ENCODE measurements at regions not wholly inside any gene's neighbourhood (a gene's known extent, or its start where the extent isn't known, plus 50 kb on each side); places are given as distances from the start of the nearest gene placed in this dataset.
"Not testable (repeated sequence)": the region's sequence is repeated elsewhere in the genome, so short reads cannot be mapped to it uniquely, and the experiment has no call there.

- DNase-seq (ENCODE audit: low read depth): no peak
Measured at GRCh38 chr2:239804161-239805042, 220.7 kb downstream of the NDUFA10 start.

DNA sequence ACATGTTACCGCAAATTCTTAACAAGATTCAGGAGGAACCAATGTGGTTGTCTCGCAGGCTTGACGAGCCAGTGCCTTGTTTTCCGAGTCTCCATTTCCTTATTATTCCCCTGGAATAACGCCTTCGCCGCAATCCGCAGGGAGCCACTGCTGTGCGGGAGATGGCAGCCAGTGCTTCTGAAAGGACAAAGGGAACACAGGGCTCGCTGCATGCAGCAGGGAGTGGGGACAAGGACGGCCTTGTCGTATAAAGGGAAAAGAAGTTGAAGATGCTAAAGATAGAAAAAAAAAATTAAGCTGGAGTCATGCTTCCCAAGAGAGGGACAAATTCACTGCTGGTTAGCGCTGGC, 221.4 kb downstream of the NDUFA10 start:
- no peak for DNase-seq (ENCODE audit: low read depth)

DNA sequence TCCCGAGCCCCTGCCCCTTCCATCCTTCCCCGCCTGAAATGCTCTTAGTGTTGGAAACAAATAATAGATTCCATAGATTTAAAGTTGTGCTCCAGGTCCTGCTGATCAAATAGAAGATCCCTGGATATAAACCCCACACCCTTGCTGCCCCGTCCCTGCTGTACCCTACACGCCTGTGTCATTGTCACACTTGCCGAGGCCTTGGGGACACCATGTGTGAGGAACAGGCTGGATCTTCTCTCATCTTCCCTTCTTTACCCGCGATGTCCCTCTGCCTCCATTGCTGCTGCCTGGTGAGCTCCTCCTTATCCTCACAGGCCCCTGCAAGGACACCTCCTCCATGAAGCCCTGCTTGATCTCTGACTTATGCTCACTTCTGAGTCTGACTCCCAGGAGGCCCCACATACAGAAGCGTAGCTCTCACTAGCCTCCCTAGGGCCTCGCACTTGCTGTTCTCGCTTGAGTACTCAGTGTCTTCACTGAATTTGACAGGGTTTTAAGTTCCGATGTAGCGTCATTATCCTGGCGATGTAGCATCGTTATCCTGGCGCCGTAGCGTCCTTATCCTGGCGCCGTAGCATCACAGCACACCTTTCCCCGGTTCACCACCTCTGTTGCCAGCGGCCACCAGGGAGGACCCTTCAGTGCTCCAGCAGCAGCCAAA, 221.9 kb downstream of the NDUFA10 start:
- no peak for DNase-seq (ENCODE audit: low read depth)

- DNase-seq (ENCODE audit: low read depth): no peak
Measured at GRCh38 chr2:239802185-239802649, 222.9 kb downstream of the NDUFA10 start.

- no peak for DNase-seq (ENCODE audit: low read depth)
Measured at GRCh38 chr2:239801404-239802184, 223.5 kb downstream of the NDUFA10 start.

GRCh38 chr2:239800785-239801386, 224.3 kb downstream of the NDUFA10 start:
- no peak for DNase-seq (ENCODE audit: low read depth)

- no peak for DNase-seq (ENCODE audit: low read depth)
Measured at GRCh38 chr2:239797316-239797715, 227.8 kb downstream of the NDUFA10 start.

DNA sequence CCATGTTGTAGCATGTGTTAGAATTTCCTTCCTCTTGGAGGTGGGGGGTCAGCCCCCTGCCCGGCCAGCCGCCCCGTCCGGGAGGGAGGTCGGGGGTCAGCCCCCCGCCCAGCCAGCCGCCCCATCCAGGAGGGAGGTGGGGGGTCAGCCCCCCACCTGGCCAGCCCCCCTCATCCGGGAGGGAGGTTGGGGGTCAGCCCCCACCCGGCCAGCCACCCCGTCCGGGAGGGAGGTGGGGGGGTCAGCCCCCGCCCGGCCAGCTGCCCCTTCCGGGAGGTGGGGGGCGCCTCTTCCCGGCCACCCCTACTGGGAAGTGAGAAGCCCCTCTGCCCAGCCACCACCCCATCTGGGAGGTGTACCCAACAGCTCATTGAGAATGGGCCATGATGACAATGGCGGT, 229.4 kb downstream of the NDUFA10 start:
- not testable (repeated sequence) for DNase-seq (ENCODE audit: low read depth)

DNA sequence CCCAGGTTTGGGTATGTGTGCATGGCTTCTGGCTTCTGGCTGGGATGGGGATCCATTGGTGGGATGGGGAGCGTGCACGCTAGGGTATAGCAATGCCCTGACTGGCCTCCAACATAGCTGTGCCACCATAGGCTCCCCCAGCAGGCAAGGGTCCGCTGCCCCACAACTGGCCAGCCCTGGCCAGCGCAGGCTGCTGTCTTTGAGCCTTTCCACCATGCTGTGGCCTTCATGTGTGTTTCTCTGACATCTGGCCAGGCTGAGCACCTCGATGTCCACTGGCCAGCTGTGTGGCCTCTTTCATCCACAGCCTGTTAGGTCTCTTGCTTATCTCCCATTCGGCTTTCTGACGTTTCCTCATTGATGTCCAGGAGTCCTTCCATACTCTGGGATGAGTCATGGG, 231.3 kb downstream of the NDUFA10 start:
- no peak for DNase-seq (ENCODE audit: low read depth)

DNA sequence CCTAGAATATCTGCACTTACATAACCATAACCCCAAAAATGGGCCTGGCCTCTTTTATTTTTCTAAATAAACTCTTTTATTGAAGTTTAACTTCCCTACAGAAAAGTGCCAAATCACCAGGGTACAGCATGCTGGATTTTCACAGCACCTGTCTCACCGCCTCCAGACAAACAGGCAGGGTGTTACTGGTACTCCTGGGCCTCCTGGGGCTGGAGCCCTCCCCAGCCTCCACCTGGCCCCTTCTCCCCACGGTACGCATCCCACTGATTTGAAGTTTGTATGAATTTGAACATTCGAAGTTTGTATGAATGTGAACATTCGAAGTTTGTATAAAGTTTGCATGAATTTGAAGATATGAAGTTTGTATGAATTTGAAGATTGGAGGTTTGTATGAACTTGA, 232.1 kb downstream of the NDUFA10 start:
- DNase-seq (ENCODE audit: low read depth): no peak

DNA sequence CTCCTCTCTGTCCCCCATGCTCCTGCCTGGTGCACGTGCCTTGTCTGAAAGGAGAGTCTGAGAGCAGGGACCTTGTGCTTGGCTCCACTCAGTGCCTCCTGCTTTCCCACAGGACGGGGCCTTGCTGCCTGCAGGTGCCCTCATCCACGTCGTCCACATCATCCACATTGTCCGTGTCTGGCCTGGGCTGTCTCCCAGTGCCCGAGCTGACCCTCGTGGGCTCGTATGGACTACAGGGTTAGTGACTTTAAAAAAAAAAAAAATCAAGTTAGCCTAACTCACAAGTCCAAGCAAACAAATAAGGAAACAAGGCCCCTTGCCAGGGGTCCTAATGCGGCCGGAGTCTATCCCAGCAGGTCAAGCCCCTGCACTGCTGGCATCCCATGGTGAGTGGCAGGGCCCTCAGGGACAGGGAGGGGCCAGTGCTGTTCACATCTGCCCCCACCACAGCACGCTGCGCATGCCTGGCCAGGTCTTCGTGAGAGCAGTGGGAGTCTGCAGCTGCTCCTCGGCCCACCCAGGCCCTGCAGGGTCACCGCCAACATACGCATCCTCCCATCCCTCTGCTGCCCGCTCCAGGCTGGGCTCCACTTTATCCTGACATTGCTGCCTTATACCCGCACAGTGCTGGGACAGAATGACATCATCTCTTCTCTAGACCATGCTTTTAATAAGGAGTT, 232.6 kb downstream of the NDUFA10 start:
- no peak for DNase-seq (ENCODE audit: low read depth)

DNA sequence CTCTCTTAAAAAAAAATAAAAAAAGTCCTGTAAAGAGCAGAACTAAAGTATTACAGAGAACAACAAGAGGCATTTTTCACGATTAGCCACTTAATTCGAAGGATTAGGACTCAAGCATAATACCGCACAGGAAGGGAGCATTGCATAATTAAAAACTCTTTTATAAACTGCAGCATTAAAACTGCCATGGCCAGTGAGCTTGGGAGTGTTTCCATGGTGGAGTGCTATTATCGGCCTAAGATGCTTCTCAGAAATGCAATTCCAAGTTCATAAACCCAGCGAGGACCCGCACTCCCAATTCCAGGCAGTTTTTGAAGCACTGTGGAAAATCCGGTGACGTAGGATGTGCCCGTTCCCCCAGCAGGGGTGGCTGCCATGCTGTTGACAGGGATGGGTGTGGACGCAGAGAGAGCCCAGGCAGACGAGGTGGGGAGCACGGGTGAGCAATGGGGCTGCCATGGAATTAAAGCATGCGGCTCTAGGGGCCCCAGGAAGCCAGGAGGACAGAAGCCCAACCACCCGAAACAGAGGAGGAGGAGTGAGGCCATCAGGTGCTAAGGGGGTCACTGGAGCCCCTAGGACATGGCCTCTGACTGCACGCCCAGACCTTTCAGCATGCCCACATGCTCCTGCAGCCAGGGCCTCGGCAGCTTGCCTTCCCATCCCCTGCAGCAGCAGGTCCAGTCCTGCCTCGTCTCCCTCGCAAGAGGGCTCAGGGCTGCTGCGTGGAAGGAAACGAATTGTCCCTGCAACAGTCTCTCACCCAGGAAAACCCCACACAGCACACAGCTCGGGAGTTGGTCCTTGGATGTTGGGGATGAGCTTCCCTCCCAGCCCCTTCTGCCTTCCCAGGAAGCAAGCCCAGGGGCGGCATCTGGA, 233.4 kb downstream of the NDUFA10 start:
- DNase-seq (ENCODE audit: low read depth): no peak

GRCh38 chr2:239790721-239791120, 234.4 kb downstream of the NDUFA10 start:
- DNase-seq (ENCODE audit: low read depth): no peak

GRCh38 chr2:239790313-239790712, 234.8 kb downstream of the NDUFA10 start:
- DNase-seq (ENCODE audit: low read depth): no peak

GRCh38 chr2:239789711-239790110, 235.4 kb downstream of the NDUFA10 start:
- no peak for DNase-seq (ENCODE audit: low read depth)

DNA sequence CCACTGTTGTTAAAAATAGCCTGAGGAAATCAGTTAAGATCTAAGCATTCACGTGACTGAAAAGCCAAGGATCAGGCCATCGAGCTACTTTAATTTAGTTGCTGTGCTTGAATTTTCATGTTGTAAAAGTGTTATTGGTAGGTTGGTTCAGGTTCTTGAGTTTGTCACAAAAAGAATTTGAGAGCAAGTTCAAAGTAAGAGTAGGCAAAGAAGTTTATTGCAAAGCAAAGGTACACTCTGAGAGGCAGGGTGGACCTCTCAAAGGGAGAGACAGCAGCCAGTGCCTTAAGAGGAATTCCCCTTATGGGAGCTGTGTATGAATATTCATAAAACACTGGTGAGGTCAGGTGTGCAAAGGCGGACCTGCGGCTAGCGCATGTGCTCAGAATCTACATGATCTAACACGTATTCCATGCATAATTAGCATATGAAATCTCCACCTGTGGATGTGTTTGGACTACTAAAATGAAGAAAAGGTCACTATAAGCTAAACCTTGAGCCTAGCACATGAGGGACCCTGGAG, 236.5 kb downstream of the NDUFA10 start:
- DNase-seq (ENCODE audit: low read depth): no peak

- no peak for DNase-seq (ENCODE audit: low read depth)
Measured at GRCh38 chr2:239787538-239788050, 237.5 kb downstream of the NDUFA10 start.

- DNase-seq (ENCODE audit: low read depth): no peak
Measured at GRCh38 chr2:239786791-239787190, 238.4 kb downstream of the NDUFA10 start.

DNA sequence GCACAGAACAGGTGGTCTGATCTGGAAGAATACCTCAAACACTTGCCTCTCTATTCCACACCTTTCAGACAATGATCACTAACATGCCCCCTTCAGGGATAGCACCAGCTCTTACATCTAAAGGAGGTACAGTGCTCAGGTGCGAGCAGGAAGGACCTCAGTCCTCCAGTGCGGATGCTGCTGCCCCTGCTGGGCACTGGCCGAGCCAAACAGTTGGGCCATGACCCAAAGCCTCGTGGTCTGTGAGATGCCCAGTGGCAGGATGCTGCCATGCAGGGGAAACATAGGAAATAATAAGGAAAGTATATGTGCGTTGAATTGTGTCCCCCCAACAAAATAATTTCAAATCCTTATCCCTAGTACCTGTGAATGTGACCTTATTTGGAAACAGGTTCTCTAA, 243.7 kb downstream of the NDUFA10 start:
- DNase-seq (ENCODE audit: low read depth): no peak
